ENCODE measurements at regions not wholly inside any gene's neighbourhood (a gene's known extent, or its start where the extent isn't known, plus 50 kb on each side); places are given as distances from the start of the nearest gene placed in this dataset.

- TF ChIP-seq ZFP36 (IDR thresholded peaks at IDR 0.05; ENCODE audit: borderline replicate concordance, partially characterized antibody) (no peak), POLR2AphosphoS2 (conservative IDR thresholded peaks at IDR 0.05; ENCODE audit: low read length) (no peak), MYC (IDR thresholded peaks at IDR 0.05; ENCODE audit: borderline replicate concordance, low read length) (no peak), CTCF (IDR thresholded peaks at IDR 0.05) (no peak), RFX5 (IDR thresholded peaks at IDR 0.05) (no peak), RAD21 (conservative IDR thresholded peaks at IDR 0.05 in 1 of 2, IDR thresholded peaks at IDR 0.05 in 1 of 2) (no peak), ZC3H11A (IDR thresholded peaks at IDR 0.05) (no peak), HDAC2 (IDR thresholded peaks at IDR 0.05) (no peak), NFE2L2 (conservative IDR thresholded peaks at IDR 0.05; ENCODE audit: low read length) (no peak)
Measured at GRCh38 chr5:67679184-67679841, 482.7 kb upstream of the CD180 start.
